HEK293 (cell line): ENCODE measurements at regions not wholly inside any gene's neighbourhood (a gene's known extent, or its start where the extent isn't known, plus 50 kb on each side); places are given as distances from the start of the nearest gene placed in this dataset.

ENCODE experiments used
- CTCF ChIA-PET: fragments of 350-600 bp; formaldehyde crosslinking; extraction: SDS; loops from one replicate; lab custom pipeline; 2021; ENCODE audit warnings: antibody characterized with exemption; lab: Yijun Ruan, JAX
- POLR2A ChIA-PET: fragments of 300-600 bp; formaldehyde crosslinking; extraction: SDS; loops from one replicate; lab custom pipeline; 2020; ENCODE audit warnings: antibody characterized with exemption, inconsistent platforms; lab: Yijun Ruan, JAX
- H3K27ac ChIP-seq: fragments of 200-500 bp; sonication (Bioruptor generic); 2 replicates; pipeline ENCODE4 v1.5.1; 2014; ENCODE audit warnings: low read depth, low read length, control low read depth, inconsistent platforms; ENCODE audit errors: extremely low read depth
- H3K36me3 ChIP-seq, 2 experiments: fragments of 200-500 bp in 1 of 2; sonication (Bioruptor generic) in 1 of 2; 1 replicate in 1 of 2; 2 replicates in 1 of 2; pipeline ENCODE4 v1.5.1; 2014 to 2017; ENCODE audit warnings: inconsistent platforms in 2 of 2, low read length in 2 of 2; ENCODE audit not compliant: control insufficient read depth in 2 of 2, insufficient read depth in 1 of 2
- H3K4me1 ChIP-seq: fragments of 200-500 bp; sonication (Bioruptor generic); 2 replicates; pipeline ENCODE4 v1.5.1; 2014; ENCODE audit warnings: mild to moderate bottlenecking, low read length, inconsistent platforms; ENCODE audit not compliant: control insufficient read depth, insufficient read depth
- H3K4me3 ChIP-seq: 2 replicates; pipeline ENCODE4 v1.5.1; 2011; ENCODE audit warnings: low read depth, mild to moderate bottlenecking, control low read depth, low read length, moderate library complexity
- H3K9me3 ChIP-seq: fragments of 200-500 bp; sonication (Bioruptor generic); 2 replicates; pipeline ENCODE4 v1.5.1; 2014; ENCODE audit warnings: low read depth, low read length, inconsistent platforms; ENCODE audit not compliant: control insufficient read depth, insufficient read depth
- BCL6B ChIP-seq: fragments of 450-650 bp; formaldehyde crosslinking; IDR thresholded peaks from 2 replicates; pipeline ENCODE4 v1.5.1; 2017; ENCODE audit warnings: missing biosample characterization, missing genetic modification characterization
- IKZF3 ChIP-seq: fragments of 450-650 bp; IDR thresholded peaks from 2 replicates; pipeline ENCODE4 v1.5.0; 2018; ENCODE audit warnings: missing biosample characterization, mild to moderate bottlenecking, missing genetic modification characterization, moderate library complexity
- ZFHX2 ChIP-seq: fragments of 450-650 bp; formaldehyde crosslinking; conservative IDR thresholded peaks from 2 replicates; pipeline ENCODE4 v1.5.1; 2016; ENCODE audit warnings: missing biosample characterization, missing genetic modification characterization
- ZFP69B ChIP-seq: fragments of 450-650 bp; formaldehyde crosslinking; IDR thresholded peaks from 2 replicates; pipeline ENCODE4 v1.5.1; 2016; ENCODE audit warnings: missing biosample characterization, missing genetic modification characterization
- ZNF10 ChIP-seq: fragments of 450-650 bp; formaldehyde crosslinking; IDR thresholded peaks from 2 replicates; pipeline ENCODE4 v1.5.1; 2017; ENCODE audit warnings: missing biosample characterization, missing genetic modification characterization
- ZNF175 ChIP-seq: fragments of 450-650 bp; formaldehyde crosslinking; IDR thresholded peaks from 2 replicates; pipeline ENCODE4 v1.5.1; 2016; ENCODE audit warnings: missing biosample characterization, missing genetic modification characterization
- ZNF747 ChIP-seq: fragments of 450-650 bp; formaldehyde crosslinking; IDR thresholded peaks from 2 replicates; pipeline ENCODE4 v1.5.1; 2016; ENCODE audit warnings: missing biosample characterization, missing genetic modification characterization
- ZNF792 ChIP-seq: fragments of 450-650 bp; formaldehyde crosslinking; IDR thresholded peaks from 2 replicates; pipeline ENCODE4 v1.5.1; 2016; ENCODE audit warnings: missing biosample characterization, missing genetic modification characterization
- TF ChIP-seq, protein P1 (sequence below): fragments of 450-650 bp; formaldehyde crosslinking; IDR thresholded peaks from 2 replicates; pipeline ENCODE4 v1.5.1; 2016; ENCODE audit warnings: missing biosample characterization, missing genetic modification characterization
- TF ChIP-seq, protein P2 (sequence below): fragments of 450-650 bp; formaldehyde crosslinking; IDR thresholded peaks from 2 replicates; pipeline ENCODE4 v1.5.1; 2016; ENCODE audit warnings: missing biosample characterization, missing genetic modification characterization

DNA sequence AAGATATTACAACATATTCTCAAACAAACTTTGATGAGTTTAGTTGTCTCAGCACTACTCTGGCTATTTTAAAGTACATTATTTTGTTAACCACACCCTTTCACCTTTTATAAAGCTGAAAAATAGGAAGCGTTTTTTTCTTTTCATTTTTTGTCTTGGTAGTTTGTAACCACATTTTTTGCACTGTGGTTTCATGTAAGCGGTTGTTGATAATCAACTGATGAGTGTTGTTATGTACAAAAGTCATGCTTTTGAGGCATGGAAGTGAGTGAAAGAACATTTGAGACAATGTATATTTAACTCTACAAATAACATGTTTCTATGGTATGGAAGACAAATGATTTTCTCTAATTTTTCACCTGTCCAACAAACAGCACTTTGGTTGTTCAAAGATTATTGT is 52.1 kb upstream of the ATP2B1 start:
- H3K9me3 ChIP-seq: no peaks in the 10 kb centered on the region
- POLR2A ChIA-PET: no interaction called here
- no peaks in the 10 kb centered on the region for H3K4me1 ChIP-seq
- CTCF ChIA-PET: no interaction called here
- H3K36me3 ChIP-seq: no peaks in the 10 kb centered on the region
- H3K27ac ChIP-seq: no peak overlapping the region
- TF ChIP-seq IKZF3 (tag by site-specific recombination) (no peak), ZNF175 (tag by site-specific recombination) (no peak), ZNF10 (no peak), ZFHX2 (tag by site-specific recombination) (no peak), ZFP69B (tag by site-specific recombination) (no peak), ZNF747 (tag by site-specific recombination) (no peak), BCL6B (tag by site-specific recombination) (no peak), ZNF792 (tag by site-specific recombination) (no peak)
- TF ChIP-seq, protein P1, sequence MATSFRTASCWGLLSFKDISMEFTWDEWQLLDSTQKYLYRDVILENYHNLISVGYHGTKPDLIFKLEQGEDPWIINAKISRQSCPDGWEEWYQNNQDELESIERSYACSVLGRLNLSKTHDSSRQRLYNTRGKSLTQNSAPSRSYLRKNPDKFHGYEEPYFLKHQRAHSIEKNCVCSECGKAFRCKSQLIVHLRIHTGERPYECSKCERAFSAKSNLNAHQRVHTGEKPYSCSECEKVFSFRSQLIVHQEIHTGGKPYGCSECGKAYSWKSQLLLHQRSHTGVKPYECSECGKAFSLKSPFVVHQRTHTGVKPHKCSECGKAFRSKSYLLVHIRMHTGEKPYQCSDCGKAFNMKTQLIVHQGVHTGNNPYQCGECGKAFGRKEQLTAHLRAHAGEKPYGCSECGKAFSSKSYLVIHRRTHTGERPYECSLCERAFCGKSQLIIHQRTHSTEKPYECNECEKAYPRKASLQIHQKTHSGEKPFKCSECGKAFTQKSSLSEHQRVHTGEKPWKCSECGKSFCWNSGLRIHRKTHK (tag by site-specific recombination): no peak
- TF ChIP-seq, protein P2, sequence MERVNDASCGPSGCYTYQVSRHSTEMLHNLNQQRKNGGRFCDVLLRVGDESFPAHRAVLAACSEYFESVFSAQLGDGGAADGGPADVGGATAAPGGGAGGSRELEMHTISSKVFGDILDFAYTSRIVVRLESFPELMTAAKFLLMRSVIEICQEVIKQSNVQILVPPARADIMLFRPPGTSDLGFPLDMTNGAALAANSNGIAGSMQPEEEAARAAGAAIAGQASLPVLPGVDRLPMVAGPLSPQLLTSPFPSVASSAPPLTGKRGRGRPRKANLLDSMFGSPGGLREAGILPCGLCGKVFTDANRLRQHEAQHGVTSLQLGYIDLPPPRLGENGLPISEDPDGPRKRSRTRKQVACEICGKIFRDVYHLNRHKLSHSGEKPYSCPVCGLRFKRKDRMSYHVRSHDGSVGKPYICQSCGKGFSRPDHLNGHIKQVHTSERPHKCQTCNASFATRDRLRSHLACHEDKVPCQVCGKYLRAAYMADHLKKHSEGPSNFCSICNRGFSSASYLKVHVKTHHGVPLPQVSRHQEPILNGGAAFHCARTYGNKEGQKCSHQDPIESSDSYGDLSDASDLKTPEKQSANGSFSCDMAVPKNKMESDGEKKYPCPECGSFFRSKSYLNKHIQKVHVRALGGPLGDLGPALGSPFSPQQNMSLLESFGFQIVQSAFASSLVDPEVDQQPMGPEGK (tag by site-specific recombination): no peak
- TF ChIP-seq, all 188 proteins: peak for 0
- no peak overlapping the region for H3K4me3 ChIP-seq
